ENCODE measurements at regions not wholly inside any gene's neighbourhood (a gene's known extent, or its start where the extent isn't known, plus 50 kb on each side); places are given as distances from the start of the nearest gene placed in this dataset.

DNA sequence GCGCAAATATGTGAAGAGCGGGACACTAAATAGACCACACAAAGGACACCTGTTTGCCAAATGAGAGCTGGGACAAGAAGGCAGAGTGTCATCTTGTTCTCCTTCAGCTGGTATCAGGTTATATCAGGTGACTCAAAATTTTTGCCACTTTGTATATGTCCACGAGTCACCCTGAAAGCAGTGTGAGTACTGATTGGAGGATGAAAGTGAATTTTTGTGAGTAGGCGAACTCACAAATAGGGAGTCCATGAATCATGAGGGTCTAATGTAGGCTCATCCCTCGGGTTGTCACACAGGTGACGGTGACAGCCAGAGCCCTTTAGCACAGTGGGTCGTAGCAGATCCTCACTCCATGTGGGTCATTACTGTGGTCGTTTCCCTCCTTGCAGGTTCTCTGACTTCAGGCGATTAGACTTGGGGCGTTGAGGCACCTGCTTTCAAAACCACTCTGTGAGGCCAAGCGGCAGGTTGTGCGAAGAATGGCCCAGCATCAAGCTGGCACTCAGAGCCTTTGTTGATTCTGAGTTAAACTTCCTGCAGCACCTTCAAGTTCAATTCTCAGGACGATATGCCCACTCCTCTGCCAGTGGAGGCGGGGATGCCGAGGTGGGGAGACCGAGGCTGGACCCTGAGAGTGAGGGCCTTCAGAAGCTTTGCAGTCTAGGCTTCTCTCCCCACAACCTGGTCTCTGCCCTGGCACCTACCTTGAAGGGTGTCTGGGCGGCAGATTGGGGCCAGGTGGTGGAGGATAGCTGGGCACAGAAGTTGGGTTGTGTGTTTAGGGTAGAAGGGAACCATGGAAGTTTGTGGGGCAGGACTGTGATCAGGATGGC lies 173.8 kb downstream of the SMAD6 start:
- TF ChIP-seq, protein P1, sequence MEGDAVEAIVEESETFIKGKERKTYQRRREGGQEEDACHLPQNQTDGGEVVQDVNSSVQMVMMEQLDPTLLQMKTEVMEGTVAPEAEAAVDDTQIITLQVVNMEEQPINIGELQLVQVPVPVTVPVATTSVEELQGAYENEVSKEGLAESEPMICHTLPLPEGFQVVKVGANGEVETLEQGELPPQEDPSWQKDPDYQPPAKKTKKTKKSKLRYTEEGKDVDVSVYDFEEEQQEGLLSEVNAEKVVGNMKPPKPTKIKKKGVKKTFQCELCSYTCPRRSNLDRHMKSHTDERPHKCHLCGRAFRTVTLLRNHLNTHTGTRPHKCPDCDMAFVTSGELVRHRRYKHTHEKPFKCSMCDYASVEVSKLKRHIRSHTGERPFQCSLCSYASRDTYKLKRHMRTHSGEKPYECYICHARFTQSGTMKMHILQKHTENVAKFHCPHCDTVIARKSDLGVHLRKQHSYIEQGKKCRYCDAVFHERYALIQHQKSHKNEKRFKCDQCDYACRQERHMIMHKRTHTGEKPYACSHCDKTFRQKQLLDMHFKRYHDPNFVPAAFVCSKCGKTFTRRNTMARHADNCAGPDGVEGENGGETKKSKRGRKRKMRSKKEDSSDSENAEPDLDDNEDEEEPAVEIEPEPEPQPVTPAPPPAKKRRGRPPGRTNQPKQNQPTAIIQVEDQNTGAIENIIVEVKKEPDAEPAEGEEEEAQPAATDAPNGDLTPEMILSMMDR (IDR thresholded peaks at IDR 0.05; ENCODE audit: low read depth, low read length), result no peak
- no peak for DNase-seq (ENCODE audit: extremely low read depth, low read depth)

- no peak for DNase-seq (ENCODE audit: extremely low read depth, low read depth)
- TF ChIP-seq, protein P1 (IDR thresholded peaks at IDR 0.05; ENCODE audit: low read depth, low read length), result no peak
Measured at GRCh38 chr15:66876421-66876730, 174.3 kb downstream of the SMAD6 start.

DNA sequence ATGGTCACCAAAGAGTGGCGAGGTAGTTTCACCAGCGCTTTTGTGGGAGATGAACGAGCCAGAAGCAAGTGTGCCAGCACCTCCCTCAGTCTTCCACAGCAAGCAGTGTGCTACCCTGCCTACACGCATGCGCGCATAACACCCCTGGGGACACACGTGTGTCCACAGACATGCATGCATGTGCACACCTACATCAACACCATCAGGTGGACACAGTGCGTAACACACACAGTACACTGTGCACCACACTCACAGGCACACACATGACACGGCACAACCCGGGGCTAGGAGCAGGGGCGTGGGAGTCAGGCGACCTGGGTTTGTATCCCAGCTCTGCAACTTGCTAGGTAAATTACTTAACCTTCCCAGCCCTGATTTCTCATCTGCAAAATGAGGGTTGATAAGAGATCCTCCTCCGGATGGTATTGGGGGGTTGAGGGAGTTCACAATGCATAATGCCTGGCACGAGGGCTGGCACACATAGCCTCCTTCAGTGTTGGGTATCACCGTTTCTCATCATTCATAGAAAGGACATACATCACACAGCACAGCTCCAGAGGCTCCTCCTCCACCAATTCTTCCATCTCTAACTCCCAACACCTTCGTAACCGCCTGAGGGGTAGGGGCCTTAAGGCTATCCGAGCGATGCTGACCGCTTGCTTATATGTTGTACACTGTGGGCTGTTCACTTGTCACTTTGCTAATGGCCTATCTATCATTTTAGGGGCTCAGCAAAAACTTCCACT lies 174.9 kb downstream of the SMAD6 start:
- TF ChIP-seq, protein P1 (IDR thresholded peaks at IDR 0.05; ENCODE audit: low read depth, low read length), result no peak

DNA sequence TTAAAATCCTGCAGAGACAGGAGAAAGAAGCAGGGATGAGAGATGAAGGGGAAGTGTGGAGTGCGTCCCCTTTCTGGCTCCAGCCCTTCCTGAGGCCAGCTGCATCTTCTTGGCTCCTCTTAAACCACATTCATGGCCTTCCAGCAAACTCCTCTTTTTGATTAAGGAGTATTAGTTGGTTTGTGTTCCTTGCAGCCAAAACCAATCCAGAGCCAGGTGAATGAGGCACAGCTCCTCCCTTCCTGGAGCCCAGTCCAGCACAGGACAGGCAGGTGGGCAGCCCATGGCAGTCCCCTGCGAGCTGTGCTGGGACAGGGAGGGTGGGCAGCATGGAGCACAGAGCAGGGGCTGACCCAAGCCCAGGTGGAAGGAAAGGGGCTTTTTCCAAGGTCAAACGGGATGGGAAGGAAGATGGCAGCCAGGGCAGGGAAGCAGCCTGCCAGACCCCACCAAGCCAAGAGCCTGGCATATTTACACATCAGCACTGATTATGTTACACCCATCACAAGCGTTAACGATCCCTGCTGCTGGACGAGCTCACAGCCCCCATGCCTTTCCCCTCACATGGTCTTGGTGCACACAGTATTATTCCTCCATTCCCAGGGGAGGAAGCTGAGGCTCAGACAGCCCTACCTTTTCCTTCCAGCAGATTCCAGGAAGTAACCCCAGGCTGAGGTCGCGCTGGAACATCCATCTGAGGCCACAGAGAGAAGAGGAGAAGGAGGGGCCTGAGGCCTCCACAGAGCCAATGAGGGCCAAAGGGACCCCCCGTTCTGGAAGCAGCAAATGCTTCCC lies 175.6 kb downstream of the SMAD6 start:
- TF ChIP-seq, protein P1 (IDR thresholded peaks at IDR 0.05; ENCODE audit: low read depth, low read length), result no peak
- DNase-seq (ENCODE audit: extremely low read depth, low read depth), result no peak

More for the DNA sequence above, 174.9 kb downstream of the SMAD6 start:
- no peak for DNase-seq (ENCODE audit: extremely low read depth, low read depth)

DNA sequence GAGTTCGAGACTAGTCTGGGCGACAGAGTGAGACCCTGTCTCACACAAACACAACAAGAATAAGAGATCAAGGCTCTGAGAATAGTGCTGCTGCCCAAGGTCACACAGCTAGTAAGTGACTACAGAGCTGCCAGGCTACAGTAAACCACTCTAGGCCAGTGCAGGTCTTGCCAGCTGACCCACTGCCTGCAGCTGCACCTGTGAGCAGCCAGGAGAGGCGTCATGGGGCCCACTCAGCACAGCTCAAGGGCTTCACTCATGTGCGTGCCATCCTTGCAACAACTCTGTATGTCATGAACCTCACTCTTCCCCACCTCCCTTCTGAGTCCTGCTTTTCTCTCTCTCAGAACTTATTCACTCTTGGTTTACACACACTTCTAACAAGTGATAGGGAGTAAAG lies 176.7 kb downstream of the SMAD6 start:
- TF ChIP-seq, protein P1 (IDR thresholded peaks at IDR 0.05; ENCODE audit: low read depth, low read length), result no peak
- DNase-seq (ENCODE audit: extremely low read depth, low read depth), result no peak

DNA sequence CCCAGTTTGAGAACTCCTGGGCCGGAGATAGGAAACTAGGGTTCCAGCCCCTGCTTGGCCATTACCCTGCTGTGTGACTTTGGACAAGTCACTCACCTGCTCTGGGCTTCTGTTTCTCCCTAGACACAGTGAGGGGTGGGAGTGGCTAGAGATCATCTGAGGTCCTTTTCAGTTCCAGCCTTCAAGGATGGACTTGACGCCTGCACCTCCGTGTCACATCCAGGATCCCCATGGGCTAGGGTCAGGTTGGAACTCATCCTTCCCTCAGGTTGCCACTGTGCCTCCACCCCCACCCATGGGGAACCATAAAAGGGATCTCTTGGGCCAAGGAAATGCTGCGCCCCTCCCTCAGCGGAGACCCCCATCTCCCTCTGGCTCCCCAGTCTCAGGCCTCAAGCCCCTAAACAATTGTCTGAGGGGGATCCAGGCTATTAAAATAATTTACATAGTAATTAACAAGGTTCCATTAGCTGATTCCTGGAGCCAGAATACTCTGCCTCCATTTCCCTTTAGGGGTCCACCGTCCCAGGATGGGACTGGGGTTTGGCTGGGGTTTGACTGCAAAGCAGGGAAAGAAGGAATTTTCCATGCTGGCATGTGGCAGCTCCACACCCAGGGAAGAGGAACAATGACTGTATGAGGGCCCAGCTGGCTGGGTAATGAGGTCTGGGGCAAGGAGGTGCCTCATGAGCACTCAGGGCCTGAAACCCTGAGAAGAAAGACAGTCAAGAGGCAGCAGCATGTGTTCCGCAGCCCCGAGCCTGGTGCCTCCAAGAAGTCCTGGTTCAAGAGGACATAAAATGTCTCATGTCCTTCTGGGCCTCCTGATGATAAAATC lies 177.7 kb downstream of the SMAD6 start:
- TF ChIP-seq, protein P1 (IDR thresholded peaks at IDR 0.05; ENCODE audit: low read depth, low read length), result no peak
- no peak for DNase-seq (ENCODE audit: extremely low read depth, low read depth)

Data from AG09319 (cell line).